GM12875 (cell line): ENCODE measurements at regions not wholly inside any gene's neighbourhood (a gene's known extent, or its start where the extent isn't known, plus 50 kb on each side); places are given as distances from the start of the nearest gene placed in this dataset.

Experiments used
- H3K4me3 ChIP-seq: one replicate; pipeline ENCODE4 v1.5.1; 2011; ENCODE audit warnings: low read depth, low read length, control low read depth
- CTCF ChIP-seq: IDR thresholded peaks from 2 replicates; pipeline ENCODE4 v1.5.1; 2011; ENCODE audit warnings: low read depth, mild to moderate bottlenecking, control low read depth, inconsistent platforms, low read length, moderate library complexity, borderline replicate concordance; ENCODE audit not compliant: insufficient read depth

- TF ChIP-seq CTCF: no peak
- H3K4me3 ChIP-seq: no peak overlapping the region
Observed at GRCh38 chr18:47749600-47749973, 180.9 kb downstream of the SMAD2 start.

- peak; percentile 100 for TF ChIP-seq CTCF
- H3K4me3 ChIP-seq: no peak overlapping the region
Observed at GRCh38 chr18:47748847-47749599, 181.4 kb downstream of the SMAD2 start.

GRCh38 chr18:47748093-47748796 lies 182.2 kb downstream of the SMAD2 start:
- H3K4me3 ChIP-seq: no peak overlapping the region

GRCh38 chr18:47747260-47747795 lies 183.1 kb downstream of the SMAD2 start:
- no peak overlapping the region for H3K4me3 ChIP-seq
- TF ChIP-seq CTCF: no peak

More at GRCh38 chr18:47748093-47748796, 182.2 kb downstream of the SMAD2 start:
- no peak for TF ChIP-seq CTCF

GRCh38 chr18:47746615-47747014 lies 183.8 kb downstream of the SMAD2 start:
- no peak overlapping the region for H3K4me3 ChIP-seq
- no peak for TF ChIP-seq CTCF

GRCh38 chr18:47745227-47745626 lies 185.2 kb downstream of the SMAD2 start:
- H3K4me3 ChIP-seq: no peak overlapping the region
- no peak for TF ChIP-seq CTCF
